SK-N-SH (cell line): ENCODE measurements at regions not wholly inside any gene's neighbourhood (a gene's known extent, or its start where the extent isn't known, plus 50 kb on each side); places are given as distances from the start of the nearest gene placed in this dataset.

Experiments used
- CTCF ChIA-PET: fragments of 300-600, 350-600 bp; formaldehyde crosslinking; extraction: SDS; loops from one replicate; lab custom pipeline; 2021; lab: Yijun Ruan, JAX
- POLR2A ChIA-PET: fragments of 350-600 bp; sonication (Branson Sonifier 250); formaldehyde crosslinking; extraction: SDS; loops from one replicate; lab custom pipeline; 2020; ENCODE audit warnings: antibody characterized with exemption, inconsistent platforms; lab: Yijun Ruan, JAX
- DNase-seq: peaks from one replicate; pipeline ENCODE4 v3.0.0; 2012
- H2AFZ ChIP-seq: fragments of 200-600 bp; sonication (generic); 2 replicates; pipeline ENCODE4 v1.8.1; 2016; ENCODE audit warnings: antibody characterized with exemption, mild to moderate bottlenecking, low read depth
- H3F3A ChIP-seq: fragments of 200-600 bp; sonication (generic); replicated peaks from 2 replicates; pipeline ENCODE3; 2016; ENCODE audit warnings: antibody characterized with exemption, mild to moderate bottlenecking; ENCODE audit not compliant: insufficient read depth
- H3K27ac ChIP-seq, 2 experiments: fragments of 200-500 bp in 1 of 2; fragments of 200-600 bp in 1 of 2; sonication (Bioruptor generic) in 1 of 2; sonication (generic), shearing (Covaris generic) in 1 of 2; 2 replicates each; pipeline versions ENCODE4 v1.5.1 to v1.6.1; 2014 to 2016; ENCODE audit warnings: low read depth in 2 of 2, inconsistent platforms in 1 of 2, low read length in 1 of 2, mild to moderate bottlenecking in 1 of 2, mixed read lengths in 1 of 2
- H3K27me3 ChIP-seq: fragments of 200-600 bp; sonication (generic), shearing (Covaris generic); 2 replicates; pipeline ENCODE4 v1.6.1; 2016; ENCODE audit warnings: mixed run types; ENCODE audit not compliant: insufficient read depth
- H3K36me3 ChIP-seq, 2 experiments: fragments of 200-500 bp in 1 of 2; fragments of 200-600 bp in 1 of 2; sonication (Bioruptor generic) in 1 of 2; sonication (generic) in 1 of 2; replicated peaks in 1 of 2; 2 replicates each; pipeline versions ENCODE3 to v1.5.1; 2014 to 2016; ENCODE audit warnings: low read length in 1 of 2, mild to moderate bottlenecking in 1 of 2; ENCODE audit not compliant: insufficient read depth in 2 of 2, control insufficient read depth in 1 of 2
- H3K4me1 ChIP-seq, 2 experiments: fragments of 200-500 bp in 1 of 2; fragments of 200-600 bp in 1 of 2; sonication (Bioruptor generic) in 1 of 2; sonication (generic), shearing (Covaris generic) in 1 of 2; 2 replicates each; pipeline versions ENCODE4 v1.5.1 to v1.6.1; 2014 to 2016; ENCODE audit warnings: low read depth in 1 of 2, low read length in 1 of 2, mixed run types in 1 of 2; ENCODE audit not compliant: insufficient read depth in 2 of 2, control insufficient read depth in 1 of 2
- H3K4me2 ChIP-seq: fragments of 200-600 bp; sonication (generic), shearing (Covaris generic); 2 replicates; pipeline ENCODE4 v1.6.1; 2017; ENCODE audit warnings: mixed run types
- H3K4me3 ChIP-seq, 2 experiments: fragments of 200-500 bp in 1 of 2; fragments of 200-600 bp in 1 of 2; sonication (Bioruptor generic) in 1 of 2; sonication (generic), shearing (Covaris generic) in 1 of 2; 2 replicates each; pipeline versions ENCODE4 v1.5.1 to v1.8.1; 2014 to 2016; ENCODE audit warnings: low read depth in 2 of 2, inconsistent platforms in 1 of 2, low read length in 1 of 2, mild to moderate bottlenecking in 1 of 2, mixed read lengths in 1 of 2, moderate library complexity in 1 of 2
- H3K79me2 ChIP-seq: fragments of 200-600 bp; sonication (generic); 2 replicates; pipeline ENCODE4 v1.8.1; 2017; ENCODE audit warnings: mild to moderate bottlenecking; ENCODE audit not compliant: insufficient read depth
- H3K9ac ChIP-seq: fragments of 200-600 bp; sonication (generic); 2 replicates; pipeline ENCODE4 v1.6.1; 2017; ENCODE audit warnings: mixed run types
- H3K9me2 ChIP-seq: fragments of 200-600 bp; sonication (generic); 2 replicates; pipeline ENCODE4 v1.6.1; 2017; ENCODE audit warnings: mixed run types
- H3K9me3 ChIP-seq: fragments of 200-600 bp; sonication (generic); 2 replicates; pipeline ENCODE4 v1.6.1; 2017; ENCODE audit warnings: mixed run types, mild to moderate bottlenecking, moderate library complexity
- H4K20me1 ChIP-seq: fragments of 200-600 bp; sonication (generic); 2 replicates; pipeline ENCODE4 v1.6.1; 2017; ENCODE audit warnings: mild to moderate bottlenecking, mixed run types; ENCODE audit not compliant: insufficient read depth
- CHD2 ChIP-seq: fragments of 150-350 bp; IDR thresholded peaks from 2 replicates; pipeline ENCODE4 v1.6.1; 2018; ENCODE audit warnings: low read length; ENCODE audit not compliant: partially characterized antibody
- EP300 ChIP-seq, 2 experiments: IDR thresholded peaks; 2 replicates each; pipeline versions ENCODE4 v1.4.0 to v1.6.1; 2012; ENCODE audit warnings: borderline replicate concordance in 1 of 2, low read depth in 1 of 2, low read length in 1 of 2
- EZH2phosphoT487 ChIP-seq: fragments of 200-600 bp; sonication (generic); IDR thresholded peaks from 2 replicates; pipeline ENCODE4 v1.6.1; 2017; ENCODE audit warnings: low read depth, mixed run types, mild to moderate bottlenecking, antibody characterized with exemption, moderate library complexity, borderline replicate concordance
- FOSL2 ChIP-seq: IDR thresholded peaks from 2 replicates; pipeline ENCODE4 v1.4.0; 2012; ENCODE audit warnings: low read depth, mild to moderate bottlenecking, moderate library complexity, borderline replicate concordance
- FOXJ3 ChIP-seq: sonication (generic); formaldehyde crosslinking; IDR thresholded peaks from 2 replicates; pipeline ENCODE4 v1.5.1; 2020; ENCODE audit warnings: mild to moderate bottlenecking, missing genetic modification reagents
- MXI1 ChIP-seq: IDR thresholded peaks from 2 replicates; pipeline ENCODE4 v1.6.1; 2012; ENCODE audit warnings: mild to moderate bottlenecking, low read depth, low read length, improper control_type of control experiment
- NFIC ChIP-seq: IDR thresholded peaks from 2 replicates; pipeline ENCODE4 v1.4.0; 2012; ENCODE audit warnings: borderline replicate concordance
- RAD21 ChIP-seq: IDR thresholded peaks from 2 replicates; pipeline ENCODE4 v1.6.1; 2012; ENCODE audit warnings: mild to moderate bottlenecking, low read length
- TAF1 ChIP-seq: IDR thresholded peaks from 2 replicates; pipeline ENCODE4 v1.6.1; 2012; ENCODE audit warnings: low read depth, mild to moderate bottlenecking, low read length, moderate library complexity, borderline replicate concordance
- WGBS: methylation state at CpG from one replicate; pipeline ENCODE4 v1.1.6; 2017; ENCODE audit warnings: low lambda C conversion rate; 5-methylcytosine and 5-hydroxymethylcytosine counted together
- TF ChIP-seq, protein P1 (sequence below): IDR thresholded peaks from 2 replicates; pipeline ENCODE4; 2012
- TF ChIP-seq, protein P2 (sequence below): fragments of 200-600 bp; sonication (generic); IDR thresholded peaks from 2 replicates; pipeline ENCODE4 v1.6.1; 2017; ENCODE audit warnings: antibody characterized with exemption, mild to moderate bottlenecking, moderate library complexity
- TF ChIP-seq, protein P3 (sequence below): IDR thresholded peaks from 2 replicates; pipeline ENCODE4 v1.6.1; 2012; ENCODE audit warnings: mild to moderate bottlenecking, low read depth, low read length, moderate library complexity

DNA sequence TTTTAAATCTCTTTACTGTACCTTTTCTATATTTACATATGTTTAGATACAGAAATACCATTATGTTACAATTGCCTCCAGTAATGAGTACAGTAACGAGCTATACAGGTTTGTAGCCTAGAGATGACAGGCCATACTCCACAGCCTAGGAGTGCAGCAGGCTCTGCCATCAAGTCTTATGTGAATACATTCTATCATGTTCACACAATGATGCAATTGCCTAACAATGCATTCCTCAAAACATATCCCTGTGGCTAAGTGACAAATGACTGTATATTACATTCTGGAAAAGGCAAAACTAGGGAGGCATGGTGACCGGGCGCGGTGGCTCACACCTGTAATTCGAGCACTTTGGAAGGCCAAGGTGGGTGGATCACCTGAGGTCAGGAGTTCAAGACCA lies 192.4 kb upstream of the IGF1R start:
- WGBS = 54% methylated on average over 5 of the region's 5 CpGs
- H2AFZ ChIP-seq = no peak overlapping the region
- TF ChIP-seq FOXJ3 (CRISPR knock-in tag) (no peak), MXI1 (no peak), CHD2 (no peak), EZH2phosphoT487 (no peak), EP300 (IDR thresholded peaks at IDR 0.05; ENCODE audit: borderline replicate concordance in 1 of 2, low read depth in 1 of 2, low read length in 1 of 2) (no peak), FOSL2 (no peak), NFIC (no peak), RAD21 (no peak), TAF1 (no peak)
- TF ChIP-seq, protein P1, sequence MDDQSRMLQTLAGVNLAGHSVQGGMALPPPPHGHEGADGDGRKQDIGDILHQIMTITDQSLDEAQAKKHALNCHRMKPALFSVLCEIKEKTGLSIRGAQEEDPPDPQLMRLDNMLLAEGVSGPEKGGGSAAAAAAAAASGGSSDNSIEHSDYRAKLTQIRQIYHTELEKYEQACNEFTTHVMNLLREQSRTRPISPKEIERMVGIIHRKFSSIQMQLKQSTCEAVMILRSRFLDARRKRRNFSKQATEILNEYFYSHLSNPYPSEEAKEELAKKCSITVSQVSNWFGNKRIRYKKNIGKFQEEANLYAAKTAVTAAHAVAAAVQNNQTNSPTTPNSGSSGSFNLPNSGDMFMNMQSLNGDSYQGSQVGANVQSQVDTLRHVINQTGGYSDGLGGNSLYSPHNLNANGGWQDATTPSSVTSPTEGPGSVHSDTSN = no peak
- TF ChIP-seq, protein P2, sequence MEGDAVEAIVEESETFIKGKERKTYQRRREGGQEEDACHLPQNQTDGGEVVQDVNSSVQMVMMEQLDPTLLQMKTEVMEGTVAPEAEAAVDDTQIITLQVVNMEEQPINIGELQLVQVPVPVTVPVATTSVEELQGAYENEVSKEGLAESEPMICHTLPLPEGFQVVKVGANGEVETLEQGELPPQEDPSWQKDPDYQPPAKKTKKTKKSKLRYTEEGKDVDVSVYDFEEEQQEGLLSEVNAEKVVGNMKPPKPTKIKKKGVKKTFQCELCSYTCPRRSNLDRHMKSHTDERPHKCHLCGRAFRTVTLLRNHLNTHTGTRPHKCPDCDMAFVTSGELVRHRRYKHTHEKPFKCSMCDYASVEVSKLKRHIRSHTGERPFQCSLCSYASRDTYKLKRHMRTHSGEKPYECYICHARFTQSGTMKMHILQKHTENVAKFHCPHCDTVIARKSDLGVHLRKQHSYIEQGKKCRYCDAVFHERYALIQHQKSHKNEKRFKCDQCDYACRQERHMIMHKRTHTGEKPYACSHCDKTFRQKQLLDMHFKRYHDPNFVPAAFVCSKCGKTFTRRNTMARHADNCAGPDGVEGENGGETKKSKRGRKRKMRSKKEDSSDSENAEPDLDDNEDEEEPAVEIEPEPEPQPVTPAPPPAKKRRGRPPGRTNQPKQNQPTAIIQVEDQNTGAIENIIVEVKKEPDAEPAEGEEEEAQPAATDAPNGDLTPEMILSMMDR = no peak
- TF ChIP-seq, protein P3, sequence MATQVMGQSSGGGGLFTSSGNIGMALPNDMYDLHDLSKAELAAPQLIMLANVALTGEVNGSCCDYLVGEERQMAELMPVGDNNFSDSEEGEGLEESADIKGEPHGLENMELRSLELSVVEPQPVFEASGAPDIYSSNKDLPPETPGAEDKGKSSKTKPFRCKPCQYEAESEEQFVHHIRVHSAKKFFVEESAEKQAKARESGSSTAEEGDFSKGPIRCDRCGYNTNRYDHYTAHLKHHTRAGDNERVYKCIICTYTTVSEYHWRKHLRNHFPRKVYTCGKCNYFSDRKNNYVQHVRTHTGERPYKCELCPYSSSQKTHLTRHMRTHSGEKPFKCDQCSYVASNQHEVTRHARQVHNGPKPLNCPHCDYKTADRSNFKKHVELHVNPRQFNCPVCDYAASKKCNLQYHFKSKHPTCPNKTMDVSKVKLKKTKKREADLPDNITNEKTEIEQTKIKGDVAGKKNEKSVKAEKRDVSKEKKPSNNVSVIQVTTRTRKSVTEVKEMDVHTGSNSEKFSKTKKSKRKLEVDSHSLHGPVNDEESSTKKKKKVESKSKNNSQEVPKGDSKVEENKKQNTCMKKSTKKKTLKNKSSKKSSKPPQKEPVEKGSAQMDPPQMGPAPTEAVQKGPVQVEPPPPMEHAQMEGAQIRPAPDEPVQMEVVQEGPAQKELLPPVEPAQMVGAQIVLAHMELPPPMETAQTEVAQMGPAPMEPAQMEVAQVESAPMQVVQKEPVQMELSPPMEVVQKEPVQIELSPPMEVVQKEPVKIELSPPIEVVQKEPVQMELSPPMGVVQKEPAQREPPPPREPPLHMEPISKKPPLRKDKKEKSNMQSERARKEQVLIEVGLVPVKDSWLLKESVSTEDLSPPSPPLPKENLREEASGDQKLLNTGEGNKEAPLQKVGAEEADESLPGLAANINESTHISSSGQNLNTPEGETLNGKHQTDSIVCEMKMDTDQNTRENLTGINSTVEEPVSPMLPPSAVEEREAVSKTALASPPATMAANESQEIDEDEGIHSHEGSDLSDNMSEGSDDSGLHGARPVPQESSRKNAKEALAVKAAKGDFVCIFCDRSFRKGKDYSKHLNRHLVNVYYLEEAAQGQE = no peak
- H3K4me1 ChIP-seq = no peaks in the 10 kb centered on the region
- ChIA-PET POLR2A (no interaction called here), CTCF (interaction anchor here (0.6 kb wide), 1 partner anchor 12 kb away, joined by 3 read pairs; no protein-coding TSS in a partner anchor)
- H3K4me2 ChIP-seq = no peak overlapping the region
- H4K20me1 ChIP-seq = no peaks in the 10 kb centered on the region
- DNase-seq = no peak
- no peak overlapping the region for H3K9ac ChIP-seq
- no peaks in the 10 kb centered on the region for H3K9me3 ChIP-seq
- H3K4me3 ChIP-seq = no peak overlapping the region
- no peaks in the 10 kb centered on the region for H3K36me3 ChIP-seq
- no peaks in the 10 kb centered on the region for H3K27me3 ChIP-seq
- no peaks in the 10 kb centered on the region for H3F3A ChIP-seq
- no peaks in the 10 kb centered on the region for H3K9me2 ChIP-seq
- no peak overlapping the region for H3K27ac ChIP-seq
- H3K79me2 ChIP-seq = no peaks in the 10 kb centered on the region
